OCI-LY1 (cell line): ENCODE measurements at regions not wholly inside any gene's neighbourhood (a gene's known extent, or its start where the extent isn't known, plus 50 kb on each side); places are given as distances from the start of the nearest gene placed in this dataset.

ENCODE experiments used
- H2AFZ ChIP-seq: fragments of 200-600 bp; sonication (generic), shearing (Covaris generic); 2 replicates; pipeline ENCODE4 v1.6.0; 2014; ENCODE audit warnings: antibody characterized with exemption, mild to moderate bottlenecking, low read length
- H3F3A ChIP-seq: fragments of 200-600 bp; sonication (generic), shearing (Covaris generic); 2 replicates; pipeline ENCODE4 v1.6.0; 2014; ENCODE audit warnings: mild to moderate bottlenecking, antibody characterized with exemption, low read length, moderate library complexity; ENCODE audit not compliant: insufficient read depth
- H3K27ac ChIP-seq: fragments of 200-600 bp; sonication (generic); 2 replicates; pipeline ENCODE4 v1.5.1; 2014; ENCODE audit warnings: low read length, mixed run types, mild to moderate bottlenecking, low read depth; ENCODE audit not compliant: poor library complexity, severe bottlenecking
- H3K27me3 ChIP-seq: fragments of 200-600 bp; sonication (generic); 2 replicates; pipeline ENCODE4 v1.6.0; 2014; ENCODE audit warnings: antibody characterized with exemption, mild to moderate bottlenecking, low read length, moderate library complexity; ENCODE audit not compliant: insufficient read depth
- H3K36me3 ChIP-seq: fragments of 200-600 bp; sonication (generic); 2 replicates; pipeline ENCODE4 v1.6.1; 2014; ENCODE audit warnings: mild to moderate bottlenecking, antibody characterized with exemption, low read length, moderate library complexity, mixed read lengths; ENCODE audit not compliant: insufficient read depth
- H3K4me1 ChIP-seq: fragments of 200-600 bp; sonication (generic); 2 replicates; pipeline ENCODE4 v1.5.1; 2014; ENCODE audit warnings: mild to moderate bottlenecking, low read length, moderate library complexity; ENCODE audit not compliant: insufficient read depth, severe bottlenecking
- H3K4me2 ChIP-seq: fragments of 200-600 bp; sonication (generic), shearing (Covaris generic); 2 replicates; pipeline ENCODE4 v1.6.1; 2014; ENCODE audit warnings: low read length
- H3K4me3 ChIP-seq: fragments of 200-600 bp; sonication (generic); 2 replicates; pipeline ENCODE4 v1.5.1; 2014; ENCODE audit warnings: low read length, low read depth, mild to moderate bottlenecking, mixed read lengths; ENCODE audit not compliant: poor library complexity, severe bottlenecking
- H3K79me2 ChIP-seq: fragments of 200-600 bp; shearing (Covaris generic); 2 replicates; pipeline ENCODE4 v1.6.1; 2016; ENCODE audit warnings: mixed run types, low read length, mixed read lengths; ENCODE audit not compliant: insufficient read depth
- H3K9ac ChIP-seq: fragments of 200-600 bp; sonication (generic), shearing (Covaris generic); 2 replicates; pipeline ENCODE4 v1.6.1; 2014; ENCODE audit warnings: mild to moderate bottlenecking, low read length, mixed read lengths
- H3K9me2 ChIP-seq: fragments of 200-600 bp; sonication (generic), shearing (Covaris generic); 2 replicates; pipeline ENCODE4 v1.6.1; 2014; ENCODE audit warnings: low read depth, mild to moderate bottlenecking, low read length, mixed read lengths
- H3K9me3 ChIP-seq: fragments of 200-600 bp; shearing (Covaris generic); 2 replicates; pipeline ENCODE4 v1.6.1; 2014; ENCODE audit warnings: low read length, mixed read lengths
- H4K20me1 ChIP-seq: fragments of 200-600 bp; sonication (generic), shearing (Covaris generic); 2 replicates; pipeline ENCODE4 v1.6.0; 2016; ENCODE audit warnings: mild to moderate bottlenecking, low read length; ENCODE audit not compliant: insufficient read depth
- CTCF ChIP-seq: fragments of 200-600 bp; sonication (generic), shearing (Covaris generic); IDR thresholded peaks from 2 replicates; pipeline ENCODE4 v1.5.1; 2017; ENCODE audit warnings: mild to moderate bottlenecking, antibody characterized with exemption, low read length, moderate library complexity, mixed read lengths
- EZH2 ChIP-seq: fragments of 200-600 bp; sonication (generic), shearing (Covaris generic); IDR thresholded peaks from 2 replicates; pipeline ENCODE4 v1.8.0; 2017; ENCODE audit warnings: borderline replicate concordance, mixed run types, mild to moderate bottlenecking, antibody characterized with exemption, low read length, moderate library complexity, mixed read lengths

- Histone ChIP-seq H3K79me2 (no peaks in the 10 kb centered on the region), H3K4me3 (no peak overlapping the region), H3K27ac (no peak overlapping the region), H3K9me2 (no peaks in the 10 kb centered on the region), H4K20me1 (no peaks in the 10 kb centered on the region), H3K36me3 (no peaks in the 10 kb centered on the region), H3K9ac (no peak overlapping the region), H3F3A (no peaks in the 10 kb centered on the region), H3K4me1 (no peaks in the 10 kb centered on the region), H2AFZ (no peak overlapping the region), H3K27me3 (0 out of 2 replicates have a peak, but pooled peaks cover 7% of the 10 kb centered on the region), H3K4me2 (no peak overlapping the region), H3K9me3 (no peaks in the 10 kb centered on the region)
- TF ChIP-seq CTCF = no peak
- no peak for TF ChIP-seq EZH2
Observed at GRCh38 chr6:170038708-170039107, 252.2 kb downstream of the DLL1 start.

GRCh38 chr6:170038251-170038650, 252.6 kb downstream of the DLL1 start:
- no peaks in the 10 kb centered on the region for H3K79me2 ChIP-seq
- H2AFZ ChIP-seq = no peak overlapping the region
- no peaks in the 10 kb centered on the region for H3K9me2 ChIP-seq
- H3F3A ChIP-seq = no peaks in the 10 kb centered on the region
- H3K4me1 ChIP-seq = no peaks in the 10 kb centered on the region
- TF ChIP-seq EZH2 = no peak
- no peak for TF ChIP-seq CTCF
- no peak overlapping the region for H3K9ac ChIP-seq
- H3K4me3 ChIP-seq = no peak overlapping the region
- H3K9me3 ChIP-seq = no peaks in the 10 kb centered on the region
- H4K20me1 ChIP-seq = no peaks in the 10 kb centered on the region
- H3K27me3 ChIP-seq = 0 out of 2 replicates have a peak, but pooled peaks cover 7% of the 10 kb centered on the region
- H3K27ac ChIP-seq = no peak overlapping the region
- no peaks in the 10 kb centered on the region for H3K36me3 ChIP-seq
- H3K4me2 ChIP-seq = no peak overlapping the region

- H3K36me3 ChIP-seq = no peaks in the 10 kb centered on the region
- H3K4me2 ChIP-seq = no peak overlapping the region
- H3K4me1 ChIP-seq = no peaks in the 10 kb centered on the region
- TF ChIP-seq CTCF (no peak), EZH2 (no peak)
- no peaks in the 10 kb centered on the region for H3K79me2 ChIP-seq
- H3K9ac ChIP-seq = no peak overlapping the region
- H3K9me3 ChIP-seq = no peaks in the 10 kb centered on the region
- H4K20me1 ChIP-seq = no peaks in the 10 kb centered on the region
- H3K27ac ChIP-seq = no peak overlapping the region
- H3K9me2 ChIP-seq = no peaks in the 10 kb centered on the region
- H3K27me3 ChIP-seq = 0 out of 2 replicates have a peak, but pooled peaks cover 7% of the 10 kb centered on the region
- no peaks in the 10 kb centered on the region for H3F3A ChIP-seq
- no peak overlapping the region for H2AFZ ChIP-seq
- no peak overlapping the region for H3K4me3 ChIP-seq
Observed at GRCh38 chr6:170037541-170038250, 253.2 kb downstream of the DLL1 start.
